ENCODE measurements at regions not wholly inside any gene's neighbourhood (a gene's known extent, or its start where the extent isn't known, plus 50 kb on each side); places are given as distances from the start of the nearest gene placed in this dataset.

DNA sequence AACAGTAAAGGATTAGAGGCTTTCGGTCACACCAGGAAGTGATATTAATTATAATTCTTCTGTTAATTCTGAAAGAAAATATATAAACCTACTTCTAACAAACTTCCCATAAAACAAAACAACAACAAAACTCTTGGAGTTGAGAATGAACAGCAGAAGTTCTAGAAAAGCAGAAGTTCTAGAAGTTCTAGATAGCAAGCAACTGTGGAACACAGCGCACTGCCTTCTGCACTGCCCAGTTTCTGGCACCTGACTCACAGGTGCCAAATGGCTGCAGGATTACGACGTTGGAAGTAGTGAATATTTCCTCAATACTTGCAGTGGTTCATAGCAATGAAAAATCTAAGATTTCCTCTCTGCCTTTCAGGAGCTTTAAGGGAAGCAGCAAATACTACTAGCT lies 132.2 kb downstream of the OR13A1 start:
- DNase-seq (ENCODE audit: low read depth in 1 of 2, low spot score in 1 of 2) (no peak), ATAC-seq (no peak), FAIRE-seq (no peak)
- no peaks in the 10 kb centered on the region for H3K4me1 ChIP-seq
- no peak overlapping the region for H3K27ac ChIP-seq
- TF ChIP-seq FOSL2 (IDR thresholded peaks at IDR 0.05) (no peak), FOSL2 (CRISPR knock-in tag; IDR thresholded peaks at IDR 0.05) (no peak), CHD2 (IDR thresholded peaks at IDR 0.05; ENCODE audit: low read length, partially characterized antibody) (no peak), POLR2AphosphoS2 (conservative IDR thresholded peaks at IDR 0.05; ENCODE audit: low read length) (no peak), ZC3H11A (IDR thresholded peaks at IDR 0.05) (no peak), HDAC2 (IDR thresholded peaks at IDR 0.05) (no peak), HOXB5 (CRISPR knock-in tag; IDR thresholded peaks at IDR 0.05) (no peak)
- TF ChIP-seq, protein P1, sequence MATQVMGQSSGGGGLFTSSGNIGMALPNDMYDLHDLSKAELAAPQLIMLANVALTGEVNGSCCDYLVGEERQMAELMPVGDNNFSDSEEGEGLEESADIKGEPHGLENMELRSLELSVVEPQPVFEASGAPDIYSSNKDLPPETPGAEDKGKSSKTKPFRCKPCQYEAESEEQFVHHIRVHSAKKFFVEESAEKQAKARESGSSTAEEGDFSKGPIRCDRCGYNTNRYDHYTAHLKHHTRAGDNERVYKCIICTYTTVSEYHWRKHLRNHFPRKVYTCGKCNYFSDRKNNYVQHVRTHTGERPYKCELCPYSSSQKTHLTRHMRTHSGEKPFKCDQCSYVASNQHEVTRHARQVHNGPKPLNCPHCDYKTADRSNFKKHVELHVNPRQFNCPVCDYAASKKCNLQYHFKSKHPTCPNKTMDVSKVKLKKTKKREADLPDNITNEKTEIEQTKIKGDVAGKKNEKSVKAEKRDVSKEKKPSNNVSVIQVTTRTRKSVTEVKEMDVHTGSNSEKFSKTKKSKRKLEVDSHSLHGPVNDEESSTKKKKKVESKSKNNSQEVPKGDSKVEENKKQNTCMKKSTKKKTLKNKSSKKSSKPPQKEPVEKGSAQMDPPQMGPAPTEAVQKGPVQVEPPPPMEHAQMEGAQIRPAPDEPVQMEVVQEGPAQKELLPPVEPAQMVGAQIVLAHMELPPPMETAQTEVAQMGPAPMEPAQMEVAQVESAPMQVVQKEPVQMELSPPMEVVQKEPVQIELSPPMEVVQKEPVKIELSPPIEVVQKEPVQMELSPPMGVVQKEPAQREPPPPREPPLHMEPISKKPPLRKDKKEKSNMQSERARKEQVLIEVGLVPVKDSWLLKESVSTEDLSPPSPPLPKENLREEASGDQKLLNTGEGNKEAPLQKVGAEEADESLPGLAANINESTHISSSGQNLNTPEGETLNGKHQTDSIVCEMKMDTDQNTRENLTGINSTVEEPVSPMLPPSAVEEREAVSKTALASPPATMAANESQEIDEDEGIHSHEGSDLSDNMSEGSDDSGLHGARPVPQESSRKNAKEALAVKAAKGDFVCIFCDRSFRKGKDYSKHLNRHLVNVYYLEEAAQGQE (IDR thresholded peaks at IDR 0.05) = no peak
- TF ChIP-seq, protein P2, sequence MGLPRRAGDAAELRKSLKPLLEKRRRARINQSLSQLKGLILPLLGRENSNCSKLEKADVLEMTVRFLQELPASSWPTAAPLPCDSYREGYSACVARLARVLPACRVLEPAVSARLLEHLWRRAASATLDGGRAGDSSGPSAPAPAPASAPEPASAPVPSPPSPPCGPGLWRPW (IDR thresholded peaks at IDR 0.05) = no peak
- TF ChIP-seq, protein P3, sequence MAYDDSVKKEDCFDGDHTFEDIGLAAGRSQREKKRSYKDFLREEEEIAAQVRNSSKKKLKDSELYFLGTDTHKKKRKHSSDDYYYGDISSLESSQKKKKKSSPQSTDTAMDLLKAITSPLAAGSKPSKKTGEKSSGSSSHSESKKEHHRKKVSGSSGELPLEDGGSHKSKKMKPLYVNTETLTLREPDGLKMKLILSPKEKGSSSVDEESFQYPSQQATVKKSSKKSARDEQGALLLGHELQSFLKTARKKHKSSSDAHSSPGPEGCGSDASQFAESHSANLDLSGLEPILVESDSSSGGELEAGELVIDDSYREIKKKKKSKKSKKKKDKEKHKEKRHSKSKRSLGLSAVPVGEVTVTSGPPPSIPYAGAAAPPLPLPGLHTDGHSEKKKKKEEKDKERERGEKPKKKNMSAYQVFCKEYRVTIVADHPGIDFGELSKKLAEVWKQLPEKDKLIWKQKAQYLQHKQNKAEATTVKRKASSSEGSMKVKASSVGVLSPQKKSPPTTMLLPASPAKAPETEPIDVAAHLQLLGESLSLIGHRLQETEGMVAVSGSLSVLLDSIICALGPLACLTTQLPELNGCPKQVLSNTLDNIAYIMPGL (CRISPR knock-in tag; IDR thresholded peaks at IDR 0.05; ENCODE audit: borderline replicate concordance) = no peak
- TF ChIP-seq, protein P4, sequence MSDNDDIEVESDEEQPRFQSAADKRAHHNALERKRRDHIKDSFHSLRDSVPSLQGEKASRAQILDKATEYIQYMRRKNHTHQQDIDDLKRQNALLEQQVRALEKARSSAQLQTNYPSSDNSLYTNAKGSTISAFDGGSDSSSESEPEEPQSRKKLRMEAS (IDR thresholded peaks at IDR 0.05) = no peak
- no peak overlapping the region for H3K4me2 ChIP-seq
- no peaks in the 10 kb centered on the region for H3K9me3 ChIP-seq
- WGBS (ENCODE audit: missing lambda C conversion rate) = 58% methylated on average over 4 of the region's 4 CpGs
- ChIA-PET CTCF (interaction anchor here (1.1 kb wide), 1 partner anchor 33 kb away, joined by 3 read pairs; no protein-coding TSS in a partner anchor), POLR2A (no interaction called here)
- no peak overlapping the region for H3K4me3 ChIP-seq

DNA sequence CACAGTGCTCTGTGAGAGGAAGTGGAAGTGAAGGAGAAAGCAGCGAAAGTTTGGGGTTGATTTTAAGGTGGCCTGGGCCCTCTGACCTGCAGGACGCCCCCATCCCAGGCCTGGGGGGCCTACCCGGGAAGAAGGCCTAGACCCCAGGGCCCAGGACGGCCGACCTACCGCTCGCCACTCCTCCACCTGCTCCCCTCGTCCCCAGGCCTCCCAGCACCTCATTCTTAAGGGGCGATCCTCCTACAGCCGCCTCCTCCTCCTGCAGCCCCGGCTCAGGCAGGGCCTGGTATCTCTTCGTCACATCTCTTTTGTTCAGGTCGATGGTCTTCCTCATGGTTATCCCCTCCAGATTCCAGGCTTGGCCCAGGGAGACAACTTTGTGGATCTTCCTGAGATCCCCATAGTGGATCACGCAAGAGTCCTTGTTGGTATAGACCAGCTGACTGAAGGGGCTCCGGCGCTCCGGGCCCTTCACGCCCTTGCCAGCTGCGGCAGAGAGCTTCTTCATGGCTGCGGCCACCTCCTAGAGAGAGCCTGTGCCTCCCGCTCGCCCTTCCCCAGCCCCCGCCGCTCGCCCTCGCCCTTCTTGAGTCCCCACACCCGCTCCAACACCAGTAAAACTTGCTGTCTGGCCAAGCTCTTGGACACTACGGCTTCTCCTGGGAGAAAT lies 117.5 kb downstream of the OR13A1 start:
- WGBS (ENCODE audit: missing lambda C conversion rate) = 72% methylated on average over 28 of the region's 28 CpGs
- Histone ChIP-seq H3K4me2 (no peak overlapping the region), H3K27ac (no peak overlapping the region), H3K4me3 (no peak overlapping the region), H3K9me3 (no peaks in the 10 kb centered on the region), H3K4me1 (no peaks in the 10 kb centered on the region)
- FAIRE-seq = no peak
- no peak for ATAC-seq
- DNase-seq (ENCODE audit: low read depth in 1 of 2, low spot score in 1 of 2) = no peak
- ChIA-PET POLR2A (no interaction called here), CTCF (no interaction called here)
- no peak for TF ChIP-seq HOXA7 (CRISPR knock-in tag; IDR thresholded peaks at IDR 0.05)
- TF ChIP-seq SREBF2 (IDR thresholded peaks at IDR 0.05) = no peak
- TF ChIP-seq CEBPB (IDR thresholded peaks at IDR 0.05) = no peak
- TF ChIP-seq RFX5 (IDR thresholded peaks at IDR 0.05) = no peak
- no peak for TF ChIP-seq FOSL2 (IDR thresholded peaks at IDR 0.05)
- no peak for TF ChIP-seq FOSL2 (CRISPR knock-in tag; IDR thresholded peaks at IDR 0.05)
- no peak for TF ChIP-seq SMC3 (IDR thresholded peaks at IDR 0.05)
- TF ChIP-seq ZSCAN20 (CRISPR knock-in tag; IDR thresholded peaks at IDR 0.05) = no peak
- no peak for TF ChIP-seq BHLHE40 (IDR thresholded peaks at IDR 0.05; ENCODE audit: low read depth, low read length)
- TF ChIP-seq HOXB13 (CRISPR knock-in tag; IDR thresholded peaks at IDR 0.05; ENCODE audit: low read depth) = no peak
- TF ChIP-seq, protein P5, sequence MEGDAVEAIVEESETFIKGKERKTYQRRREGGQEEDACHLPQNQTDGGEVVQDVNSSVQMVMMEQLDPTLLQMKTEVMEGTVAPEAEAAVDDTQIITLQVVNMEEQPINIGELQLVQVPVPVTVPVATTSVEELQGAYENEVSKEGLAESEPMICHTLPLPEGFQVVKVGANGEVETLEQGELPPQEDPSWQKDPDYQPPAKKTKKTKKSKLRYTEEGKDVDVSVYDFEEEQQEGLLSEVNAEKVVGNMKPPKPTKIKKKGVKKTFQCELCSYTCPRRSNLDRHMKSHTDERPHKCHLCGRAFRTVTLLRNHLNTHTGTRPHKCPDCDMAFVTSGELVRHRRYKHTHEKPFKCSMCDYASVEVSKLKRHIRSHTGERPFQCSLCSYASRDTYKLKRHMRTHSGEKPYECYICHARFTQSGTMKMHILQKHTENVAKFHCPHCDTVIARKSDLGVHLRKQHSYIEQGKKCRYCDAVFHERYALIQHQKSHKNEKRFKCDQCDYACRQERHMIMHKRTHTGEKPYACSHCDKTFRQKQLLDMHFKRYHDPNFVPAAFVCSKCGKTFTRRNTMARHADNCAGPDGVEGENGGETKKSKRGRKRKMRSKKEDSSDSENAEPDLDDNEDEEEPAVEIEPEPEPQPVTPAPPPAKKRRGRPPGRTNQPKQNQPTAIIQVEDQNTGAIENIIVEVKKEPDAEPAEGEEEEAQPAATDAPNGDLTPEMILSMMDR (IDR thresholded peaks at IDR 0.05) = no peak
- no peak for TF ChIP-seq NPAS2 (CRISPR knock-in tag; IDR thresholded peaks at IDR 0.05; ENCODE audit: borderline replicate concordance)
- TF ChIP-seq ZFP36 (IDR thresholded peaks at IDR 0.05; ENCODE audit: borderline replicate concordance, partially characterized antibody) = no peak
- TF ChIP-seq TP53 (CRISPR knock-in tag; IDR thresholded peaks at IDR 0.05) = no peak
- TF ChIP-seq EHF (CRISPR knock-in tag; IDR thresholded peaks at IDR 0.05) = no peak
- no peak for TF ChIP-seq ZC3H11A (IDR thresholded peaks at IDR 0.05)

All from A549 (cell line).